CD4-positive, alpha-beta T cell (primary cell): ENCODE measurements at regions not wholly inside any gene's neighbourhood (a gene's known extent, or its start where the extent isn't known, plus 50 kb on each side); places are given as distances from the start of the nearest gene placed in this dataset.

Experiments
- ATAC-seq: fragments of 200-7000 bp; cut with Tn5 transposase; one replicate; pipeline ENCODE4 v1.10.0; 2022; ENCODE audit warnings: mild to moderate bottlenecking; ENCODE audit not compliant: poor library complexity
- CTCF ChIA-PET: fragments of 350-600 bp; sonication (Branson Sonifier 250); formaldehyde crosslinking; loops from one replicate; lab custom pipeline; 2021; ENCODE audit warnings: antibody characterized with exemption, inconsistent platforms; lab: Charles Lee
- POLR2A ChIA-PET: fragments of 350-600 bp; sonication (Branson Sonifier 250); formaldehyde crosslinking; loops from one replicate; lab custom pipeline; 2021; ENCODE audit warnings: antibody characterized with exemption, inconsistent platforms; lab: Charles Lee
- DNase-seq, 14 experiments: peaks; one replicate each; pipeline ENCODE4 v3.0.0-alpha.2; 2013 to 2020; ENCODE audit warnings: mixed read lengths in 2 of 14
- H3K27ac ChIP-seq, 2 donors: one replicate each; pipeline versions ENCODE4 v1.5.1 to v1.7.0; 2013; ENCODE audit warnings: low read length in 2 of 2, low read depth in 1 of 2, mild to moderate bottlenecking in 1 of 2
- H3K27me3 ChIP-seq, 2 experiments: 1 replicate in 1 of 2; 2 replicates in 1 of 2; pipeline versions ENCODE4 v1.6.1 to v1.7.0; 2013; ENCODE audit warnings: low read length in 2 of 2, control low read depth in 1 of 2, mild to moderate bottlenecking in 1 of 2, moderate library complexity in 1 of 2; ENCODE audit not compliant: insufficient read depth in 2 of 2, control insufficient read depth in 1 of 2
- H3K36me3 ChIP-seq: one replicate; pipeline ENCODE4 v1.6.1; 2013; ENCODE audit warnings: low read length, control low read depth; ENCODE audit not compliant: insufficient read depth
- H3K4me1 ChIP-seq: one replicate; pipeline ENCODE4 v1.6.1; 2013; ENCODE audit warnings: low read length, control low read depth; ENCODE audit not compliant: insufficient read depth
- H3K4me3 ChIP-seq: one replicate; pipeline ENCODE4 v1.5.1; 2013; ENCODE audit warnings: mild to moderate bottlenecking, low read length, moderate library complexity
- H3K9me3 ChIP-seq, 2 experiments: 1 replicate in 1 of 2; 2 replicates in 1 of 2; pipeline versions ENCODE4 v1.6.1 to v1.7.0; 2013; ENCODE audit warnings: low read length in 2 of 2, mild to moderate bottlenecking in 2 of 2, control low read depth in 1 of 2, moderate library complexity in 1 of 2; ENCODE audit not compliant: control insufficient read depth in 1 of 2, insufficient read depth in 1 of 2
- H3K27ac Mint-ChIP-seq: one replicate; pipeline ENCODE4 v1.8.0; 2020; ENCODE audit warnings: mixed read lengths
- H3K27me3 Mint-ChIP-seq: one replicate; pipeline ENCODE4 v1.8.0; 2021; ENCODE audit warnings: mixed read lengths
- H3K36me3 Mint-ChIP-seq: one replicate; pipeline ENCODE4 v1.8.0; 2021; ENCODE audit warnings: low read depth, mixed read lengths
- H3K4me1 Mint-ChIP-seq: one replicate; pipeline ENCODE4 v1.8.0; 2021; ENCODE audit warnings: low read depth, mixed read lengths
- H3K4me3 Mint-ChIP-seq: one replicate; pipeline ENCODE4 v1.8.0; 2020; ENCODE audit warnings: mild to moderate bottlenecking, mixed read lengths
- H3K9me3 Mint-ChIP-seq: one replicate; pipeline ENCODE4 v1.8.0; 2020; ENCODE audit warnings: mixed read lengths
- intact Hi-C, 2 experiments: fragments of 100-400 bp; cut with DNase I in 1 of 2; cut with micrococcal nuclease in 1 of 2; formaldehyde crosslinking; loops; one replicate each; pipeline versions ENCODE4 v1.15.1 to v1.9.0; 2023 to 2025; cut with DNase I, micrococcal nuclease
- TF ChIP-seq, protein P1 (sequence below): fragments of 200-600 bp; IDR thresholded peaks from one replicate; pipeline ENCODE4 v1.8.0; 2022; ENCODE audit warnings: antibody characterized with exemption, mild to moderate bottlenecking

DNA sequence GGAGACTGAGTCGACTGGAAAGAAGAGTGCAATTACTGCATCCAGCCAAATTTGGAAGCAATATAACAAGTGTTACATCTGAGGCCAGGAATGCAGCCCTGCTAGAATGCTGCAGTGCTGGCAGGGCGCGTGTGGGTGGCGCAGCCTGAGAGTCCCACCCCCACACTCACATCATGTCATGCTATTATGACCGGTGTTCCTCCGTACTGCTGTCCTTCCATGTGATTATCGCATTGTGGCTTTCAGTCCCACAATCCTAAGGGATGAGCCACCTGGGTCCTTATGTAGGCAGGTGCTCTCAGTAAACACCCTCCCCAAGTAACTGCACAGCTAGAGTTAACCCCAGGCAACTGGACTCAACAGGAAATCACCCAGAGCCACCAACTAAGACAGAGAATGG, 122.6 kb upstream of the CPEB2 start:
- Histone ChIP-seq H3K27me3 (peaks cover 0 to 7% of the 10 kb centered on the region in 2 experiments), H3K9me3 (no peaks in the 10 kb centered on the region), H3K4me3 (no peak overlapping the region), H3K36me3 (no peaks in the 10 kb centered on the region), H3K4me1 (peaks cover 14% of the 10 kb centered on the region), H3K27ac (no peak overlapping the region)
- intact Hi-C loops: no loop called here
- Mint-ChIP-seq H3K27me3 (no peaks in the 10 kb centered on the region), H3K4me3 (no peak overlapping the region), H3K9me3 (no peaks in the 10 kb centered on the region), H3K27ac (no peak overlapping the region), H3K4me1 (peaks cover 23% of the 10 kb centered on the region), H3K36me3 (no peaks in the 10 kb centered on the region)
- DNase-seq (no peak), ATAC-seq (no peak)
- ChIA-PET POLR2A (no interaction called here), CTCF (no interaction called here)
- TF ChIP-seq, protein P1, sequence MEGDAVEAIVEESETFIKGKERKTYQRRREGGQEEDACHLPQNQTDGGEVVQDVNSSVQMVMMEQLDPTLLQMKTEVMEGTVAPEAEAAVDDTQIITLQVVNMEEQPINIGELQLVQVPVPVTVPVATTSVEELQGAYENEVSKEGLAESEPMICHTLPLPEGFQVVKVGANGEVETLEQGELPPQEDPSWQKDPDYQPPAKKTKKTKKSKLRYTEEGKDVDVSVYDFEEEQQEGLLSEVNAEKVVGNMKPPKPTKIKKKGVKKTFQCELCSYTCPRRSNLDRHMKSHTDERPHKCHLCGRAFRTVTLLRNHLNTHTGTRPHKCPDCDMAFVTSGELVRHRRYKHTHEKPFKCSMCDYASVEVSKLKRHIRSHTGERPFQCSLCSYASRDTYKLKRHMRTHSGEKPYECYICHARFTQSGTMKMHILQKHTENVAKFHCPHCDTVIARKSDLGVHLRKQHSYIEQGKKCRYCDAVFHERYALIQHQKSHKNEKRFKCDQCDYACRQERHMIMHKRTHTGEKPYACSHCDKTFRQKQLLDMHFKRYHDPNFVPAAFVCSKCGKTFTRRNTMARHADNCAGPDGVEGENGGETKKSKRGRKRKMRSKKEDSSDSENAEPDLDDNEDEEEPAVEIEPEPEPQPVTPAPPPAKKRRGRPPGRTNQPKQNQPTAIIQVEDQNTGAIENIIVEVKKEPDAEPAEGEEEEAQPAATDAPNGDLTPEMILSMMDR: no peak

DNA sequence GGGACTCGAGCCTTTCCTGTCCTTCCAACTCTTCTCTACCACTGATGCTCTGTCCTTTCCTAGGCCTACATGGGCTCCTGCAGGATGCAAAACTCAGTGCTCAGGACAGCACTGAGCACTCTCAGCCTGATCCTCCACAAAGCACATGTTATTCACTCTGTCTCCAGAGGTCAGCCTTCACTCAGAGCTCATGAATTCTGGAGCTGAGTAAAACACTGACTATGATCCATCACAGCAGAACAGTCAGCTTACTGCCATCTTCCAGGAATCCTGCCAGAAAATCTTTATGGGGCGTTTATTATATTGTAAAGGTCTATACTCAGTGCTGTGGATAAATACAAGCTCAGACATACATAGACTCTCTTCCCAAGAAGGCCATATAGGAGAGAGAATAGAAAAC, 121.5 kb upstream of the CPEB2 start:
- Mint-ChIP-seq H3K36me3 (no peaks in the 10 kb centered on the region), H3K4me1 (peaks cover 23% of the 10 kb centered on the region), H3K9me3 (no peaks in the 10 kb centered on the region), H3K27me3 (no peaks in the 10 kb centered on the region), H3K4me3 (no peak overlapping the region), H3K27ac (no peak overlapping the region)
- intact Hi-C loops: no loop called here
- ChIA-PET CTCF (no interaction called here), POLR2A (no interaction called here)
- H3K9me3 ChIP-seq: no peaks in the 10 kb centered on the region
- peaks cover 14% of the 10 kb centered on the region for H3K4me1 ChIP-seq
- ATAC-seq (no peak), DNase-seq (no peak)
- H3K36me3 ChIP-seq: no peaks in the 10 kb centered on the region
- H3K4me3 ChIP-seq: no peak overlapping the region
- TF ChIP-seq, protein P1: no peak
- H3K27ac ChIP-seq: no peak overlapping the region
- peaks cover 0 to 7% of the 10 kb centered on the region in 2 experiments for H3K27me3 ChIP-seq

DNA sequence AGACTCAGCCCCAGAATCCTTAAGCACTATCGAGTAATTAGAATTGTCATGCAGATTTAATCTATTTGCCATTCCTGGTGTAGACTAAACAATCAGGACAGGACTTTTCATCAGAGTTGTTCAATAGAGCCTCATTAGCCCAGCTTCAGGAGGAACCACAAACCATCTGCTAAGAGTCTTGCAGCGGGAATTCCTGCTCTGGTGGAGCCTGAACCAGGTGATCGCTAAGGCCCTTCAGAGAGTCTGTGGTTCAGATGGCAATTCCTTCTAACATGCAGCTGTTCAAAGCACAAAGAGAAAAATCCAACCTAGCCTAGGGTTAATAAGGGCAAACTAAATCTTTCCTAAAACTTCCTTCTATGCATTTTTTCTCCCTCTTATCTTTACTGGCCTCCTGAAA, 119.1 kb upstream of the CPEB2 start:
- peaks cover 3% of the 10 kb centered on the region for H3K4me1 Mint-ChIP-seq
- H3K27me3 ChIP-seq: peaks cover 0 to 7% of the 10 kb centered on the region in 2 experiments
- H3K36me3 Mint-ChIP-seq: no peaks in the 10 kb centered on the region
- H3K4me3 Mint-ChIP-seq: no peak overlapping the region
- no peaks in the 10 kb centered on the region for H3K36me3 ChIP-seq
- H3K9me3 Mint-ChIP-seq: no peaks in the 10 kb centered on the region
- no peaks in the 10 kb centered on the region for H3K9me3 ChIP-seq
- intact Hi-C loops: no loop called here
- H3K27ac Mint-ChIP-seq: no peak overlapping the region
- no peak overlapping the region for H3K27ac ChIP-seq
- TF ChIP-seq, protein P1: no peak
- ATAC-seq (no peak), DNase-seq (no peak)
- H3K4me1 ChIP-seq: no peaks in the 10 kb centered on the region
- POLR2A ChIA-PET: no interaction called here
- H3K4me3 ChIP-seq: no peak overlapping the region
- CTCF ChIA-PET: no interaction called here
- H3K27me3 Mint-ChIP-seq: no peaks in the 10 kb centered on the region
